ENCODE measurements at regions not wholly inside any gene's neighbourhood (a gene's known extent, or its start where the extent isn't known, plus 50 kb on each side); places are given as distances from the start of the nearest gene placed in this dataset.
"Not testable (repeated sequence)": the region's sequence is repeated elsewhere in the genome, so short reads cannot be mapped to it uniquely, and the experiment has no call there.

DNA sequence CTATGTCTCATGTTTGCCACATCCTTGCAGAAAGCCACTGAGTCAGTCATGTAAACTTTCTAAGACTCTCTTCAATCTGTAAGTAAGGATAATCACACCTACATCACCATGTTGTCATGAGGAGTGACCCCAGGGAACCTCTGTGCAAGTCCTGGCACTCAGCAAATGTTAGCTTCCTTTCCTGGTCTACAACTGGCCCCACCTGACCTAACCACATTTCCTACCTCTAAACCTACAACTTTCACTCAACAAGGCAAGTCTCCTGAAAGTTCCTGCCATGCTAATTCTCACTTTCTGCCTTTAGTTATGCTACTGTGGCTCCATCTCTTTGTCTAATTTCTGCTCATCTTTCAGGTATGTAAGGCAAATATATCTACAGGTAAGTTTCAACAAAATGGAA lies 72.3 kb upstream of the SEM1 start (continued):
- TF ChIP-seq ZFX (IDR thresholded peaks at IDR 0.05) (no peak), POLR2A (IDR thresholded peaks at IDR 0.05; ENCODE audit: borderline replicate concordance, extremely low read depth, insufficient read depth, insufficient read length) (no peak), CBX3 (IDR thresholded peaks at IDR 0.05; ENCODE audit: low read depth) (no peak)
- TF ChIP-seq, protein P1, sequence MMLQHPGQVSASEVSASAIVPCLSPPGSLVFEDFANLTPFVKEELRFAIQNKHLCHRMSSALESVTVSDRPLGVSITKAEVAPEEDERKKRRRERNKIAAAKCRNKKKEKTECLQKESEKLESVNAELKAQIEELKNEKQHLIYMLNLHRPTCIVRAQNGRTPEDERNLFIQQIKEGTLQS (IDR thresholded peaks at IDR 0.05) = no peak

GRCh38 chr7:96782686-96783298 lies 73.1 kb upstream of the SEM1 start:
- RAD21 ChIA-PET (ENCODE audit: low non-redundant PET in 1 of 2, low total read pairs in 2 of 2, uncharacterized antibody in 2 of 2, unreplicated experiment in 2 of 2) = not testable (repeated sequence)

GRCh38 chr7:96784597-96784996 lies 75.0 kb upstream of the SEM1 start:
- CTCF ChIA-PET = no interaction called here
- no peaks in the 10 kb centered on the region for H3K4me1 ChIP-seq (ENCODE audit: control insufficient read depth in 1 of 2, insufficient read depth in 2 of 2, low read length in 2 of 2)
- no TSS peak for BruUV-seq (replicated peaks)

More at GRCh38 chr7:96782686-96783298, 73.1 kb upstream of the SEM1 start:
- ATAC-seq; H3K9me2 ChIP-seq (ENCODE audit: insufficient read depth); CTCF ChIA-PET; DNase-seq (ENCODE audit: low read depth, low spot score); H3K9me3 ChIP-seq (ENCODE audit: control insufficient read depth in 1 of 2, insufficient read depth in 1 of 2, low read depth in 1 of 2, low read length in 2 of 2); H4K20me1 ChIP-seq (ENCODE audit: insufficient read depth); H3K36me3 ChIP-seq (ENCODE audit: control insufficient read depth in 1 of 2, insufficient read depth in 2 of 2, low read length in 2 of 2); POLR2A ChIA-PET; H2AFZ ChIP-seq (ENCODE audit: low read depth, low read length, poor library complexity, severe bottlenecking); BruUV-seq (replicated peaks); intact Hi-C loops (cut with micrococcal nuclease); H3K4me3 ChIP-seq (replicated peaks in 1 of 2; ENCODE audit: low read depth in 1 of 2, low read length in 2 of 2); H3K27ac ChIP-seq (ENCODE audit: low read depth, low read length); H3K4me2 ChIP-seq (ENCODE audit: low read length); H3K79me2 ChIP-seq (ENCODE audit: insufficient read depth, low read length); H3K9ac ChIP-seq (ENCODE audit: low read length); H3K4me1 ChIP-seq (ENCODE audit: control insufficient read depth in 1 of 2, insufficient read depth in 2 of 2, low read length in 2 of 2): not testable (repeated sequence)
- H3K27me3 ChIP-seq (ENCODE audit: insufficient read depth, low read length) = peaks cover 32% of the 10 kb centered on the region

More at GRCh38 chr7:96784597-96784996, 75.0 kb upstream of the SEM1 start:
- Histone ChIP-seq H3K36me3 (ENCODE audit: control insufficient read depth in 1 of 2, insufficient read depth in 2 of 2, low read length in 2 of 2) (no peaks in the 10 kb centered on the region), H2AFZ (ENCODE audit: low read depth, low read length, poor library complexity, severe bottlenecking) (no peak overlapping the region), H4K20me1 (ENCODE audit: insufficient read depth) (no peaks in the 10 kb centered on the region), H3K27me3 (ENCODE audit: insufficient read depth, low read length) (peaks cover 47% of the 10 kb centered on the region), H3K79me2 (ENCODE audit: insufficient read depth, low read length) (no peaks in the 10 kb centered on the region), H3K4me3 (replicated peaks in 1 of 2; ENCODE audit: low read depth in 1 of 2, low read length in 2 of 2) (no peak overlapping the region), H3K9ac (ENCODE audit: low read length) (no peak overlapping the region), H3K27ac (ENCODE audit: low read depth, low read length) (no peak overlapping the region), H3K9me2 (ENCODE audit: insufficient read depth) (no peaks in the 10 kb centered on the region), H3K4me2 (ENCODE audit: low read length) (no peak overlapping the region), H3K9me3 (ENCODE audit: control insufficient read depth in 1 of 2, insufficient read depth in 1 of 2, low read depth in 1 of 2, low read length in 2 of 2) (no peaks in the 10 kb centered on the region)
- DNase-seq (ENCODE audit: low read depth, low spot score) (no peak), ATAC-seq (no peak)
- ChIA-PET RAD21 (ENCODE audit: low non-redundant PET in 1 of 2, low total read pairs in 2 of 2, uncharacterized antibody in 2 of 2, unreplicated experiment in 2 of 2) (no interaction called here), POLR2A (interaction anchor here (0.7 kb wide), 1 partner anchor 936 kb away, joined by 3 read pairs; no protein-coding TSS in a partner anchor)
- TF ChIP-seq EGR1 (IDR thresholded peaks at IDR 0.05; ENCODE audit: low read depth) = no peak
- TF ChIP-seq ZFX (IDR thresholded peaks at IDR 0.05) = no peak
- TF ChIP-seq EZH2phosphoT487 (IDR thresholded peaks at IDR 0.05; ENCODE audit: borderline replicate concordance) = no peak
- TF ChIP-seq JUND (IDR thresholded peaks at IDR 0.05) = no peak
- intact Hi-C loops (cut with micrococcal nuclease) = no loop called here
